Trophoblast cell (in vitro differentiated cells and primary cell): ENCODE measurements at regions not wholly inside any gene's neighbourhood (a gene's known extent, or its start where the extent isn't known, plus 50 kb on each side); places are given as distances from the start of the nearest gene placed in this dataset.

Experiments used
- DNase-seq, 2 donors: peaks; one replicate each; pipeline ENCODE4 v3.0.0-alpha.2; 2016
- H2AFZ ChIP-seq: 2 replicates; pipeline ENCODE4 v1.6.1; 2013; ENCODE audit warnings: low read length, moderate library complexity, mild to moderate bottlenecking; ENCODE audit not compliant: insufficient read depth, poor library complexity
- H2AK5ac ChIP-seq: 2 replicates; pipeline ENCODE4 v1.6.1; 2013; ENCODE audit warnings: mild to moderate bottlenecking, low read length
- H2BK120ac ChIP-seq: 2 replicates; pipeline ENCODE4 v1.6.1; 2013; ENCODE audit warnings: low read length, mild to moderate bottlenecking, moderate library complexity; ENCODE audit not compliant: insufficient read depth, poor library complexity
- H2BK12ac ChIP-seq: 2 replicates; pipeline ENCODE4 v1.6.1; 2013; ENCODE audit warnings: mild to moderate bottlenecking, low read length, moderate library complexity
- H2BK5ac ChIP-seq: 2 replicates; pipeline ENCODE4 v1.6.1; 2013; ENCODE audit warnings: low read length, low read depth, moderate library complexity, mild to moderate bottlenecking; ENCODE audit not compliant: poor library complexity
- H3K14ac ChIP-seq: 2 replicates; pipeline ENCODE4 v1.6.1; 2013; ENCODE audit warnings: mild to moderate bottlenecking, low read length
- H3K18ac ChIP-seq: 2 replicates; pipeline ENCODE4 v1.6.1; 2013; ENCODE audit warnings: mild to moderate bottlenecking, low read length
- H3K23ac ChIP-seq: 2 replicates; pipeline ENCODE4 v1.6.1; 2013; ENCODE audit warnings: low read length
- H3K27ac ChIP-seq: 2 replicates; pipeline ENCODE4 v1.5.1; 2013; ENCODE audit warnings: low read depth, mild to moderate bottlenecking, inconsistent platforms, low read length, moderate library complexity
- H3K27me3 ChIP-seq: 2 replicates; pipeline ENCODE4 v1.6.1; 2013; ENCODE audit warnings: inconsistent platforms, mild to moderate bottlenecking, low read length, moderate library complexity; ENCODE audit not compliant: insufficient read depth
- H3K36me3 ChIP-seq, 2 experiments: 1 replicate in 1 of 2; 2 replicates in 1 of 2; pipeline ENCODE4 v1.6.1; 2013; ENCODE audit warnings: low read length in 2 of 2, mild to moderate bottlenecking in 2 of 2, moderate library complexity in 1 of 2; ENCODE audit not compliant: insufficient read depth in 2 of 2, control insufficient read depth in 1 of 2
- H3K4ac ChIP-seq: 2 replicates; pipeline ENCODE4 v1.6.1; 2013; ENCODE audit warnings: low read depth, mild to moderate bottlenecking, low read length, moderate library complexity
- H3K4me1 ChIP-seq, 2 experiments: 1 replicate in 1 of 2; 2 replicates in 1 of 2; pipeline ENCODE4 v1.6.1; 2013; ENCODE audit warnings: low read length in 2 of 2, mild to moderate bottlenecking in 2 of 2, moderate library complexity in 1 of 2; ENCODE audit not compliant: insufficient read depth in 2 of 2, control insufficient read depth in 1 of 2
- H3K4me2 ChIP-seq: 2 replicates; pipeline ENCODE4 v1.6.1; 2013; ENCODE audit warnings: inconsistent platforms, mild to moderate bottlenecking, low read length, moderate library complexity
- H3K4me3 ChIP-seq: 2 replicates; pipeline ENCODE4 v1.5.1; 2013; ENCODE audit warnings: mild to moderate bottlenecking, low read depth, low read length, inconsistent platforms
- H3K79me1 ChIP-seq: one replicate; pipeline ENCODE4 v1.6.1; 2013; ENCODE audit warnings: low read length
- H3K79me2 ChIP-seq: 2 replicates; pipeline ENCODE4 v1.6.1; 2013; ENCODE audit warnings: low read length, mild to moderate bottlenecking; ENCODE audit not compliant: control insufficient read depth, insufficient read depth, poor library complexity
- H3K9ac ChIP-seq: 2 replicates; pipeline ENCODE4 v1.6.1; 2013; ENCODE audit warnings: mild to moderate bottlenecking, low read length
- H3K9me3 ChIP-seq: 2 replicates; pipeline ENCODE4 v1.6.1; 2013; ENCODE audit warnings: low read depth, mild to moderate bottlenecking, control low read depth, inconsistent platforms, low read length; ENCODE audit not compliant: insufficient read depth
- H4K12ac ChIP-seq: 2 replicates; pipeline ENCODE4 v1.6.1; 2013; ENCODE audit warnings: low read depth, mild to moderate bottlenecking, low read length, moderate library complexity
- H4K8ac ChIP-seq: 2 replicates; pipeline ENCODE4 v1.6.1; 2013; ENCODE audit warnings: low read depth, mild to moderate bottlenecking, low read length, moderate library complexity
- H4K91ac ChIP-seq: one replicate; pipeline ENCODE4 v1.6.1; 2013; ENCODE audit warnings: low read depth, mild to moderate bottlenecking, low read length, moderate library complexity
- WGBS: extraction: QIAGEN DNeasy Blood & Tissue Kit; methylation state at CpG from one replicate; pipeline ENCODE4 v1.1.7; 2013; ENCODE audit warnings: missing lambda C conversion rate; ENCODE audit not compliant: insufficient read length, insufficient coverage; ENCODE audit errors: extremely low coverage; 5-methylcytosine and 5-hydroxymethylcytosine counted together

- Histone ChIP-seq H3K27me3 (no peaks in the 10 kb centered on the region), H2BK5ac (no peak overlapping the region), H3K23ac (no peak overlapping the region), H3K4me1 (no peaks in the 10 kb centered on the region), H3K27ac (no peak overlapping the region), H3K14ac (no peak overlapping the region), H3K4me2 (no peak overlapping the region), H2BK12ac (no peak overlapping the region), H3K79me1 (no peaks in the 10 kb centered on the region), H4K8ac (no peak overlapping the region), H3K4me3 (no peak overlapping the region), H4K12ac (no peak overlapping the region), H4K91ac (no peak overlapping the region), H3K9me3 (no peaks in the 10 kb centered on the region), H3K36me3 (no peaks in the 10 kb centered on the region), H2AK5ac (no peak overlapping the region), H3K9ac (no peak overlapping the region), H2BK120ac (no peak overlapping the region), H3K18ac (no peak overlapping the region), H2AFZ (no peak overlapping the region), H3K79me2 (no peaks in the 10 kb centered on the region), H3K4ac (no peak overlapping the region)
- no CpG with 5 or more reads among the region's 3 CpGs for WGBS
- DNase-seq, result no peak
These were observed 55.2 kb upstream of the ADRA1B start for GRCh38 chr5:159861086-159861485.

- no peaks in the 10 kb centered on the region for H3K9me3 ChIP-seq
- no peak overlapping the region for H3K9ac ChIP-seq
- H3K27me3 ChIP-seq, result no peaks in the 10 kb centered on the region
- no peak overlapping the region for H4K91ac ChIP-seq
- H3K4me3 ChIP-seq, result no peak overlapping the region
- no peak overlapping the region for H2BK5ac ChIP-seq
- H3K4me2 ChIP-seq, result no peak overlapping the region
- H3K79me1 ChIP-seq, result no peaks in the 10 kb centered on the region
- no peaks in the 10 kb centered on the region for H3K36me3 ChIP-seq
- H3K18ac ChIP-seq, result no peak overlapping the region
- no peak overlapping the region for H2AFZ ChIP-seq
- H3K4me1 ChIP-seq, result no peaks in the 10 kb centered on the region
- no peak overlapping the region for H2AK5ac ChIP-seq
- H2BK120ac ChIP-seq, result peak overlapping the region; percentile 24
- no peak overlapping the region for H3K27ac ChIP-seq
- H4K8ac ChIP-seq, result no peak overlapping the region
- no peak overlapping the region for H2BK12ac ChIP-seq
- WGBS, result no CpG with 5 or more reads among the region's 13 CpGs
- H3K4ac ChIP-seq, result no peak overlapping the region
- DNase-seq, result no peak
- H4K12ac ChIP-seq, result no peak overlapping the region
- H3K14ac ChIP-seq, result no peak overlapping the region
- H3K23ac ChIP-seq, result no peak overlapping the region
- no peaks in the 10 kb centered on the region for H3K79me2 ChIP-seq
These were observed 51.2 kb upstream of the ADRA1B start for GRCh38 chr5:159864885-159865691.

- no peaks in the 10 kb centered on the region for H3K9me3 ChIP-seq
- H4K12ac ChIP-seq, result no peak overlapping the region
These were observed 50.2 kb upstream of the ADRA1B start for GRCh38 chr5:159866093-159866492.

More at GRCh38 chr5:159866093-159866492, 50.2 kb upstream of the ADRA1B start:
- Histone ChIP-seq H2BK5ac (no peak overlapping the region), H3K4me2 (no peak overlapping the region), H3K79me2 (no peaks in the 10 kb centered on the region), H3K14ac (no peak overlapping the region), H2BK12ac (no peak overlapping the region), H3K36me3 (no peaks in the 10 kb centered on the region), H4K91ac (no peak overlapping the region), H2BK120ac (no peak overlapping the region), H3K23ac (no peak overlapping the region), H3K27ac (no peak overlapping the region), H2AK5ac (no peak overlapping the region), H2AFZ (no peak overlapping the region), H3K9ac (no peak overlapping the region), H3K4me1 (no peaks in the 10 kb centered on the region), H3K4ac (no peak overlapping the region), H4K8ac (no peak overlapping the region), H3K79me1 (no peaks in the 10 kb centered on the region), H3K4me3 (no peak overlapping the region), H3K18ac (no peak overlapping the region), H3K27me3 (no peaks in the 10 kb centered on the region)
- no CpG with 5 or more reads among the region's 5 CpGs for WGBS
- no peak for DNase-seq
